Stimulated activated CD8-positive, alpha-beta memory T cell treated with anti-CD3 and anti-CD28 coated beads, Interleukin-4, amount 100 ng/mL, for 48 hours (primary cell): ENCODE measurements at regions not wholly inside any gene's neighbourhood (a gene's known extent, or its start where the extent isn't known, plus 50 kb on each side); places are given as distances from the start of the nearest gene placed in this dataset.
"Not testable (repeated sequence)": the region's sequence is repeated elsewhere in the genome, so short reads cannot be mapped to it uniquely, and the experiment has no call there.

Experiments
- DNase-seq: peaks from one replicate; pipeline ENCODE4 v3.0.0-alpha.2; 2020

DNA sequence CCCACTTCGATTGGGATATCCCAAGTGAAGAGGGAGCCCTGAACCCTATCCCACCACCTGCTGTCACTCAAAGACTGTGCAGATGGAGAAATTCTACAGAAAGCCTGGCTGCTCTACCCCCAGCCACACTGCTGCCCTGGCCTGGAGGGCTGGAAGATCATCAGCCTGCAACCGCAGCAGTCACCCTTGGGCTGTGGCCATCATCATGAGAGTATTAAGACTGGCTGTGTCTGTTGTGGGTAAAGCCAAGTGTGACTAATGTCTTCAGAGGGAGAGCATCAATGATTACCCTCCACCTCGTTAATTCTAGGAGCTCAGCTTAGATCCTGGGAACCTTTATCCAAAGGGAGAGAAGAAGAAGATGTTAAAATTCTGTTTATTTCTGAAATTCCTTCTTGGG lies 221.5 kb downstream of the TFCP2L1 start:
- DNase-seq, result no peak

DNA sequence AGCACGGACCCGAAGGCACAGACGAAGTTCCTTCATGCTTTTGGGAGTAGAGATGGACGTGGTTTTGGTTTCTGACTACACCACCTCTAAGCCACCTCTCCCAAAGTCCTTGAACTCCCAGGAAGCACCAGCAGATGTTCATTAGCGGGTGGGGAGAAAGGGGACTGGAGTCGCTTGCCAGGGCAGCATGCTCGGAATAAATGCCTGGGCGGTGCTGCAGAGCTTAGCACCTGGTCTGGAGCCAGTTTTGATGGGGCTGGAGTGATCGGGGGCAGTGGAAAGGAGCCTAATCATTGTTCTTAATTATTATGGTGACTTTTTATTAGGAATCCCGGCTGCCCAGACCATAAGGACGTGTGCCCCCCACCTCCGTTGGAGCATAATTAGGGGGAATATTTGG lies 220.8 kb downstream of the TFCP2L1 start:
- DNase-seq, result no peak

DNA sequence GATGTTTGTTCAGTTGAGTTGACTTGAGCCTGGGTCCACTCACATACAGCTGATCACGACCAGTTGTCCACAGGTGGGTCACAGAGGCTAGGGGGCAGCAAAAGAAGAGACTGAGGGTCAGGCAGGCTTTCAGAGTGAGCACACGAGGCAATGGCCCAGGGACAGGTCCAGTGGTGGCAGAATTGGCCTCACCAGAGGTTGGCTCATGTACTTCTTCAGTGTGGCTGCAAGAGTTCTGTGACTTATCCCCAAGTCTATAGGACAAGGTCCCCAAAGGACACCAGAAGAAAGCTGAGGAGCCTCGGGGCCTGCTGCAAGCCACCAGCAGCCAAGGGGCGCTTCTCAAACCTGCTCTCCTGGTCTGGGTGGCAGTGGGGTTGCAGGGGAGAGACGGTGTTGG lies 219.8 kb downstream of the TFCP2L1 start:
- no peak for DNase-seq

DNA sequence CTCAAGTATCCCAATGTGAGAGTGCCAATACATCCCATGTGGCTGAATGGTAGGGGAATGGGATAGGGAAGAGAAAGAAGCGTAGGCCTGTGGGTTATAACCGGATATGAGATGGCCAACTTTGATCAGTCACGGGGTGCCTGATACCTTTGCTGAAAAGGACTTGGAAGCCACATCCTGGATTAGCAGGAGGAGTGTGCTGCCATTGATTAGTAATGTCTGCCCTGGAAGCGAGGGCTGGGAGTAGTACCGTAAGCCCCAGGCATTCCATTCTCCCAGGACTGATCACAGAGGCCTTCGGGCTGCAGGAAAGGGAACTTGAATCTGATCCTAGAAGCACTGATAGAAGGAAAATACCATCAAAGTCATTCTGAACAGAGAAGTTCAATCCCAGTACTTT lies 218.5 kb downstream of the TFCP2L1 start:
- DNase-seq, result no peak

DNA sequence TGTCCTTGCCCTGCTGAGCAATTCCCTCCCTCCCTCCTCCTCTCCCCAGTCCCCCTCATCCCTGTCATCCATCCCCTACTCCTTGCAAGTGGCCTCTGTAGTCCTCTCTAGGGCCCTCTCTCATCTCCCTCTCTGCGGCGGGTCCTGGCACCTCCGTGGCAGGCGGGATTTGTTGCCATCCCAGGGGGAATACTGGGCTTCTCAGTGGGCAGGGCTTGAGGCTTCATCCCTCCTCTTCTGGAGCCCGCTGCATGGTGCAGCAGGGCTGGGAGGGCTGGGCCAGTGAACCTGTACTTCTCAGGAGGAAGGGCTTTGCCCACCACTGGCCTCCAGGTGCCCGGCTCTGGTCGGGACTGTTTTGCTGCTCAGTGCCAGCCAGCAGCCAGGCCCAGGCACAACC lies 216.2 kb downstream of the TFCP2L1 start:
- no peak for DNase-seq

DNA sequence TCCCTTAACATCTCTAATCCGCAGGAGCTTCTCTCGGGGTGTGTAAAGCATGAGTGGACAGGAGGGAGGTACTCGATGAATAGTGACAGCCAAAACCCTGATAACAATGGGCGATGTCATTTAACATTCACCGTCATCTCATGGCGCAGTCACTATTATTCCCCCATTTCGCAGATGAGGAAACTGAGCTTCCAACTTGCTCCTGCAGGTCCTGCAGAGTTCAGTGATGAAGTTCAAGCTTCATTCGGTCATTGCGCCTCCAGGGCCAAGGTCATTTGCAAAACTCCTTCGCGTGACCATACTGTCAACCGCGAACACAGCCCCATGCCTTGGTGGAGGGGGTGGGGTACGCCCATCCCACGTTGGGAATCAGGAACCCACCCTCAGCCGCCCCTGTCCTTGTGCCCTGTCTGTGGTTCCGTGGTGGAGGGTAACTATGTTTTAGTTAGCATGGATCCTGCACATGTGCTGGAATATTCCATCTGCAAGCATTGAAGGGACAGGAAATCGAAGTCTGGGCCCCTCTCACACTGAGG lies 215.5 kb downstream of the TFCP2L1 start:
- no peak for DNase-seq

- DNase-seq, result not testable (repeated sequence)
Observed at GRCh38 chr2:121070061-121070460, 214.9 kb downstream of the TFCP2L1 start.

DNA sequence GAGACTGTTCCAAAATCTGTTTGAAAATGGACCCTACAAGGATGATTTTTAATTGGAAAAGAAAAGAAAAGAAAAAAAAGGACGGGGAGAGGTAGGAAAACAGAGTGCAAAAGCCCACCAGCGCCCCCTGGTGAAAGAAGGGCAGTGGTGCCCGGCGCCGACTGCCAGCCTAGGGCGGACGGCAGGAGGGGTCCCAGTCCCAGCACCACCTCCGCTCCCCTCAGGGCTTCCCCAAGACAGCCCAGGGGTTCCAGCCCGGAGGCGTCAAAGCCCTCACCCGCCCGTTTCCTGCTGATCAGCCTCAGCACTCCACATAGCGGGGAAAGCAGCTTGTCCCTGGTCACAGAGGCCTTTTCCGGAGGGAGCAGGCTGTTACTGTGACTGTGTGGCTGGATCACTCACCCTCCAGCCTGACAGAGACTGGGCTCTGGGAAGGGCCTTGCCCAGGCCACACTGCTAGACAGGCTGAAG lies 213.9 kb downstream of the TFCP2L1 start:
- peak; percentile 85 for DNase-seq

DNA sequence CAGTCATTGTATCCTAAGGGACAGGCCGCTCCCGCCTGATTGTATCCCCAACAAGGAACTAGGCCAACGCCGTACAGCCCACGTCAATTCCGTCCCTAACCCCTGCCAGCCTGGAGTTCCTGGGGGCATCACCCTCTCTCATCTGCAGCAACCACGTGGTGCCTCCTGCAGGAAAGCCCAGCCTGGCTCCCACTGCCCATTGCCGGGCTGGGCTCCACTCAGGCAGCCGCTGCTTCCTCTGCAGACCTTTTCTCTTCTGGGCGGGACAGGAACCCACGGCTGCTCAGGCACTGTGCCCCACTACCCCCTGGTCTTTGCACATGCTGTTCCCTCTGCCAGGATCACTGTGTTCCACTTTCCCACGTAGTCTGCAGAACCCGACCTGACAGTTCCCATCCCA lies 212.2 kb downstream of the TFCP2L1 start:
- DNase-seq, result no peak

- DNase-seq, result no peak
Observed at GRCh38 chr2:121073320-121074210, 211.4 kb downstream of the TFCP2L1 start.

DNA sequence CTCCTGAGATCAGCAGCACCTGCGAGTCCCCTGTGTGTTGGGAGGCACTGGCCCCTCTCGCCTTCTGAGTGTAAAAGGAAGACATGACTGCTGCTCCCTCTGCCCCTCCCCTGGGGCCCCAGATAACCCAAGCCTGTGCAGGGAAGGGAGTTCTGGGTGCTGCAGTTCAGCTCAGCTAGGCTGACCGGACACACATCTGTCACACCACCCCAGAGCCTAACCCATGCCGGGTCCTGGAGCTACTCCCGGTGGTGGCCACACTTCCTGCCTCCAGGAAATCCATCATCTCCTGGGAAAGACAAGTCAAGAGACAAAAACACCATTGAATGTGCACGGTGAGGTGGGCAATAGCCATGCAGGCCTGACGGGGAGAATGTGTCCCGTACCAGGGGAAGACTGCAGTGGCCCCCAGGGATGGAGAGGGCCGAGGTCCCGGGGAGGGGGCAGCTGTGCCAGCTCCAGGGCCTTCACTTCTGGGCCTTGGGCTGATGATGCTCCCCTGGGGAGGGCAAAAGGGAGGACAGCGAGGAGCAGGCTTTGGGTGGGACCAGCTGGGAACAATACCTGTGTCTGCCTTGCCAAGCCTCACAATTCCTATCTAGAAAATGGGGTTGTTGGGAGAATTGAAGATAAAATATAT lies 210.6 kb downstream of the TFCP2L1 start:
- DNase-seq, result no peak

DNA sequence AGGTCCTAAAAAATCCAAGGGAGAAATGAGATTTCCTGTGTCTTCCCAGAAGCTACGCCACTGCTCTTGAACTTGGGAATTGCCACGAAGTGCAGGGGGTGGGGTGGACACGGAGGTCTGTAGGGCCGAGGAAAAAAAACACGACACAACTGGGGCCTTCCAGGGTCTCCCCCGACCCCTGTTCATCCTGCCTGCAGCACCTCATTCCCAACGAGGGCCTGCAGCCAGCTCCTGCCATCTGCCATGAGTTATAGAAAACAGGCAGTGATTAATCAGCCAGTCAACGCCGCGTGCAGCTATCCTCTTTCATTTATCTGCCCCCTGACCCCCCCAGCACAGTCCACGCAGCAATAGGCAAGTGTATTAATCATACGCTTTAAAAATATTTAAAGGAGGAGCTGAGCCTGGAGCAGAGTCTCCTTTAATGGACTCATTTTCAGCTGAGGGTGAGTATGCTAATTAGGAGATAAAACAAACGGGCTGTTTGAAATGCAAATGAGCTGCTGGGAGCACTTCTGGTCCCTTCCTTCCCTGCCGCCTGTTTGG lies 209.9 kb downstream of the TFCP2L1 start:
- peak; percentile 68 for DNase-seq

DNA sequence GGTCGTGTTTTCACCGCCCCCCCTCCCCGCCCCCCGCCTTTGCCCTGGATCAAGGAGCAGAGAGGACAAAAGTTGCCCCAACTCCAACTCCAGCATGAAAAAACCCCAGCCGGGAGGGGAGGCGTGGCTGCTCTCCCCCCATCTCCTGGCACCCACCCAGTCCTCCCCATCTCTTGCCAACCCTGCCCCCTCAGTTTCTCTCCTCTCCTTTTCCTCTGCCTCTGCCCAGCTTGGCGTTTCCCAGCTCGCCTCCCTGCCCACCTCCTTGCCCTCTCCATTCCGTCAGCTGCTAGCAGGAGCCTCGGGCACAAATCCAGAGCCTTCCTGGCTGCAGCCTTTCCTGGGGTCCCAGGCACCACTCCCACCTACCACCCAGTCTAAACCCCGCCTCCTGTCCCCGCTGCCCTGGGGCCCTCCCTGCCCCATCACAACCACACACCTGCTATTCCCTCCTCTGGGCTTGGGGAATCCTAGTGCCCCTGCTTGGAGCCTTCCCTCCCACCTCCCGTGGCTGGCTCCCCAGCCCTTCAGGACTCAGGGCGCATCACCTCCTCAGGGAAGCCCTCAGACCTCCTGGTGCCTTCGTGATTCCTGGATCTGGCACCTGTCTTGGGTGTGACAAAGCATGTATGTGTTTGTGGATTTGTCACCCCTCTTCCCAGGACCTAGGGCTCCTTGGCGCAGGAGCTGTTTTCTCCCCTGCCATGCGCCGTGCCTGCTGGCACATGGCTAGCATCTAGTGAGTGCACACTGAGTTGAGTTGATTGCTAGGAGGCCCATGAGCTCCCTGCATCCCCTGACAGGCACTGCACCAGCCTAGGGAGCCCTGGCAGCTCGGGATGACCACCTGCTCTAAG lies 209.1 kb downstream of the TFCP2L1 start:
- DNase-seq, result no peak

- DNase-seq, result no peak
Observed at GRCh38 chr2:121076498-121076820, 208.5 kb downstream of the TFCP2L1 start.

DNA sequence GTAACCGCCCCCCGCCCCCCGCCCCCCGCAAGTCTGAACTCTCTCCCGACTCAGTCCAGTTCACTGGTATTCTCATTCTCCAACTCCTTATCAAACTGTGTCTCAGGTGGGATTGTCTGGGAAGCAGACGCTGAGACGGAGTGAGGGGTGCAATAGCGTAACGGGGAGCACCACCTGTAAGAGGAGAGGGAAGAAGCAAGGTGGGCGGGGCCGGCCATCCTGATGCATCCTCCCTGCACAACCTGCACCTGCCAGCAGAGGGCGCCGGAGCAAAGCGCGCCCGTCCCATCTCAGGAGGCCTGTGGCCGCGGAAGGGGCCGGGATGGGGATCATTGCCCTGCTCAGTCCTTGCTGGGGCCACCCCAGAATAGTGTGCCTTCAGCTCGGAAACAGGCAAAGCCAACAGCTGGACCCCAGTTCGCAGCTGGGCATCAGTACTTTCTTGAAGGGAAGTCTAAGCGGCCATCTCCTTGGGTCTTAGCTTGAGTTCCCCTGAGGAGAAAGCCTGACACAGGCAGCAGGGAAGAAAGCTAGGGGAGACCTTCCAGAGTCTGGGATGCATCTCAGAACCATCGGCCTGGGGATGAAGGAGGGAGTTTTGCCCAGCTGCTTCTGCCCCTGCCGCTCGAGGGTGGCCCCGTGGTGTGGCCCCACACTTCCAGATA lies 208.0 kb downstream of the TFCP2L1 start:
- peak; percentile 89 for DNase-seq

DNA sequence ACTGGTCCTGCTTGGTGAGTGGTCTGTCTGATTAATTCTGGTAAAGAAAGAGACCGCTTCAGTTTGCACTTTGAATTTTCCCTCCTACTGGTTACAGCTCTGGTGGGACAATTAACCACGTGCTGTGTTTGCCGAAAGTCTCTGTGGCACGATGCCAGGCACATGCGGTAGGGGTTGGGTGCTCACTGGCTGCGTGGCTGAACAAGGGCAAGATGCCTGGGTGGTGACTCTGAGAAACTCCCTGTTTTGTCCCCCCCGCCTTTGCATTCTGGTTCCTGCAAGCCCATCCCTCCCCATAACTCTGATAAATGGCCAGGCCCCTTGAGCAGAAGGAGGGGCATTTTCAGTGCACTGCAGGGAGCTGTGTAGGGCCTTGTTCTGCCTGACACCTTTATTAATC lies 206.1 kb downstream of the TFCP2L1 start:
- DNase-seq, result no peak

- DNase-seq, result peak; percentile 76
Observed at GRCh38 chr2:121080013-121080772, 204.8 kb downstream of the TFCP2L1 start.

DNA sequence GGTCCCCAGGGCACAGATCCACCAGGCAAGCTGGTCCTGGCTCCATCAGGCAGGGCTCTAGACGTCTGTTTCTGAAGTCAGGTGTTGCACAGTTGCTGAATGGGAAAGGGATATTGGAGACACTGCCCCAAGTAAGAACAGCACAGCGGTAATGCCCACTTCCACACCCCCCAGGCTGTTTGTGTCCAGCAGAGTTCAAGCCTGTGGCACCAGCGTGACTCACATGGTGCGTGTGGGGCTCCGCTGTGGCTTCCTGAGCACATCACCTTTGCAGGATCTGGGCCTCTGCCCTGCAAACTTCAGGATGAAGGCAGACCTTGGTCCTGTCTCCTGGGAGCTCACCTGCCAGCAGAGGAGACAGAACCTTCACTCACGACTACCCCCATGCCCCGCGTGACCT lies 203.3 kb downstream of the TFCP2L1 start:
- no peak for DNase-seq

DNA sequence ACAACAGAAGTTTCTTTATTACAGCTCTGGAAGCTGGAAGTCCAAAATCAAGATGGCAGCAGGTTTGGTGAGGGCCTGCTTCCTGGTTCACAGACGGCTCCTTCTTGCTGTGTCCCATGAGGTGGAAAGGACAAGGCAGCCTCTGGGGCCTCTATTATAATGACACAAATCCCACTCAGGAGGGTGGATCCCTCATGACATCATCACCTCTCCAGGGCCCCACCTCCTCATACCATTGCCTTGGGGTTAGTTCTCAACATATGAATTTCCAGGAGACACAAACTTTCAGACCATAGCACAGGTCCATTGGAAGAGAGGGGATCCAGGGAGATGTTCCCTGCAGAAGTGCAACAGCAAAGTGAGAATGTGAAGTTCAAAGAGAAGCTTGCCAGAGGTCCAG lies 202.8 kb downstream of the TFCP2L1 start:
- no peak for DNase-seq

DNA sequence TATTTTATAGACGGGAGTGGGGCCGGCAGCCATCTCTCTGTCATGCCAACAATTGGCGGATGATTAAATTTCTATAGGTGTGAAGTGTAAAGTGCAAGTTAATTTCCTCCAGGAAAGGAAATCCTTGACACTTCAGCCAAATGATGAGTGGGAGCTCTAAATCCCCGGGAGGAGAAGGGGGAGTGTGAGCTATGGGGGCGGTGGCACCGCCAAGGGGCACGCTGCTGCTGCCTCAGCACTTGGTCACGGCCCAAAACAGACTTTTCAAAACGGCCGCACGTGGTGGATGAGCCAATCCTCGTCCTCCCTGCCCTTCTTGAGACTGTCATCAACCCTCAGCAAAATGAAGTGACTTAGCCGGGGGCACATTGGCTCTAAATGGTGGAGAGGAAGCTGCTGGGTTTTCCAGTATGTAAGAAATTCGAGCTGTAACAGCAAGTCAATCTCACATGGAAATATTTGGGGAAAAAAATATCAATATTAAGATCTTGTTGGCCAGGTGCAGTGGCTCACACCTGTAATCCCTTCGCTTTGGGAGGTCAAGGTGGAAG lies 200.8 kb downstream of the TFCP2L1 start:
- DNase-seq, result no peak

DNA sequence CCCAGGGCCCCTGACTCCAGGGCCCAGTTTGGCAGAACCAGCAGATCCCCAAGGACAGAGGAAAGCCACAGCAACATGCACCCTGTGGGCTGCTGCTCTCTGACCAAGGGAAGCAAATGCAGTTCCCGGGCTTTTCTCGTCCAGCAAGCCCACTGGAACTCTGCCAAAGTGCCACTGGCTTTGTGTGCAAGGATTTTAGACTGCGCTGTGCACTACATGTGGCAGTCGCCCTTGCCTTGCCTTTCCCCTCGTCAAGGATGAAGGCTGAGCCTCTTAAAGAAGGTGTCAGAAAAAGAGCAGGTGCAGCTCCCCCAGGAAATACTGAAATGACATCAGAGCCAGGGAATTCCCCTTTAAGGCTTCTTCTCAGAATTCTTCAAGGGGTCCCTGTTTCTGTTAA lies 199.2 kb downstream of the TFCP2L1 start:
- DNase-seq, result no peak
